ENCODE measurements at regions not wholly inside any gene's neighbourhood (a gene's known extent, or its start where the extent isn't known, plus 50 kb on each side); places are given as distances from the start of the nearest gene placed in this dataset.
A peak's percentile ranks its signal among the peaks of the same experiment; 100 is the strongest.

GRCh38 chr3:86814918-86815655 lies 175.9 kb downstream of the VGLL3 start:
- no peak for TF ChIP-seq CTCF (IDR thresholded peaks at IDR 0.05)
- peaks cover 43% of the 10 kb centered on the region for H3K4me1 Mint-ChIP-seq (ENCODE audit: low read depth)
- no peaks in the 10 kb centered on the region for H3K27me3 Mint-ChIP-seq (ENCODE audit: low read depth)
- peak overlapping the region; percentile 90 for H3K27ac Mint-ChIP-seq (ENCODE audit: unreplicated experiment)
- no peaks in the 10 kb centered on the region for H3K36me3 Mint-ChIP-seq (ENCODE audit: low read depth)
- no peak overlapping the region for H3K4me3 Mint-ChIP-seq (ENCODE audit: unreplicated experiment)
- H3K9me3 Mint-ChIP-seq (ENCODE audit: low read depth) = no peaks in the 10 kb centered on the region
- no peak for DNase-seq (ENCODE audit: low spot score)

GRCh38 chr3:86814321-86814720 lies 176.6 kb downstream of the VGLL3 start:
- Mint-ChIP-seq H3K27ac (ENCODE audit: unreplicated experiment) (peak overlapping the region; percentile 90), H3K4me1 (ENCODE audit: low read depth) (peaks cover 43% of the 10 kb centered on the region), H3K9me3 (ENCODE audit: low read depth) (no peaks in the 10 kb centered on the region), H3K4me3 (ENCODE audit: unreplicated experiment) (no peak overlapping the region), H3K36me3 (ENCODE audit: low read depth) (no peaks in the 10 kb centered on the region), H3K27me3 (ENCODE audit: low read depth) (no peaks in the 10 kb centered on the region)
- TF ChIP-seq CTCF (IDR thresholded peaks at IDR 0.05) = no peak
- DNase-seq (ENCODE audit: low spot score) = no peak

DNA sequence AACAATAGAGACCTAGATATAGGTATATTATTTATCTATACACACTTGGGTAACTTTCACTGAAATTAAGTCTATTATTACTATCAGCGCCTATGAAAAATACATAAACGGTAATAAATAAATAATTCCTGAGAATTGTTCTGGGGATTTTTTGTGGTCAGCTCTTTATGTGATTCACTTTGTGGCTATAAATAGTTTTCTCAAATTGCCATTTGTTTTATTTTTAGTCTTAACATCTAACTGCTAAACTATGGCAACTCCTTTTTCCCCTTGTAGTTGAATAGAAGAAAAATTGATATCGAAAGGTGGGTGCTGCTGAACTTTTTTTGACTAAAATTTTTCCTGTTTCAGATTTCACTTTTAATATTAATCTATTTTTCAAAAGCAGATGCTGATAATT lies 189.0 kb downstream of the VGLL3 start:
- no peak for DNase-seq (ENCODE audit: low spot score)
- H3K4me3 Mint-ChIP-seq (ENCODE audit: unreplicated experiment) = no peak overlapping the region
- H3K9me3 Mint-ChIP-seq (ENCODE audit: low read depth) = peaks cover 22% of the 10 kb centered on the region
- H3K27me3 Mint-ChIP-seq (ENCODE audit: low read depth) = no peaks in the 10 kb centered on the region
- peak overlapping the region; percentile 14 for H3K27ac Mint-ChIP-seq (ENCODE audit: unreplicated experiment)
- peaks cover 12% of the 10 kb centered on the region for H3K36me3 Mint-ChIP-seq (ENCODE audit: low read depth)
- peaks cover 32% of the 10 kb centered on the region for H3K4me1 Mint-ChIP-seq (ENCODE audit: low read depth)
- TF ChIP-seq CTCF (IDR thresholded peaks at IDR 0.05) = no peak

- Mint-ChIP-seq H3K4me3 (ENCODE audit: unreplicated experiment) (no peak overlapping the region), H3K36me3 (ENCODE audit: low read depth) (peaks cover 4% of the 10 kb centered on the region), H3K27ac (ENCODE audit: unreplicated experiment) (peak overlapping the region; percentile 45), H3K27me3 (ENCODE audit: low read depth) (no peaks in the 10 kb centered on the region), H3K9me3 (ENCODE audit: low read depth) (peaks cover 14% of the 10 kb centered on the region), H3K4me1 (ENCODE audit: low read depth) (peaks cover 32% of the 10 kb centered on the region)
- DNase-seq (ENCODE audit: low spot score) = no peak
- no peak for TF ChIP-seq CTCF (IDR thresholded peaks at IDR 0.05)
Observed at GRCh38 chr3:86801066-86801465, 189.9 kb downstream of the VGLL3 start.

DNA sequence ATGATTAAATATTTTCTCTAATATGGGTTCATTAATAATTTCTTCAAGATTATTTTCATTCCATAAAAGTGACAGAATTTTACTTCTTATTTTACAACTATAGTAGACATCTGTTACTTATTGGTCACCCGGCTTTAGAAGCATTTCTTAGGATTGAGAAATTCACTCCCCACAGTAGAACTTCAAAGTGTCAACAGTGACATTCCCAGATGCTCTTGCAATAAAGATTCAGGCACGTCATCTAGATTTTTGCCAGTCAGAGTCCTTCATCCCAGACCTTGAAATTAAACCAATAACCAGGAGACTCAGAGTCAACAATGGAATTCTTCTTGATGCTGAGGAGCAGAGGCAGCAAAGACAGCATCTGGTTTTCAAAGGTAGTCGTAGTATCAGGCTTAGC lies 190.8 kb downstream of the VGLL3 start:
- H3K27ac Mint-ChIP-seq (ENCODE audit: unreplicated experiment) = peak overlapping the region; percentile 23
- peaks cover 37% of the 10 kb centered on the region for H3K4me1 Mint-ChIP-seq (ENCODE audit: low read depth)
- DNase-seq (ENCODE audit: low spot score) = no peak
- H3K9me3 Mint-ChIP-seq (ENCODE audit: low read depth) = peaks cover 4% of the 10 kb centered on the region
- no peaks in the 10 kb centered on the region for H3K36me3 Mint-ChIP-seq (ENCODE audit: low read depth)
- no peak for TF ChIP-seq CTCF (IDR thresholded peaks at IDR 0.05)
- no peaks in the 10 kb centered on the region for H3K27me3 Mint-ChIP-seq (ENCODE audit: low read depth)
- no peak overlapping the region for H3K4me3 Mint-ChIP-seq (ENCODE audit: unreplicated experiment)
